ENCODE measurements at regions not wholly inside any gene's neighbourhood (a gene's known extent, or its start where the extent isn't known, plus 50 kb on each side); places are given as distances from the start of the nearest gene placed in this dataset.
"Not testable (repeated sequence)": the region's sequence is repeated elsewhere in the genome, so short reads cannot be mapped to it uniquely, and the experiment has no call there.

DNA sequence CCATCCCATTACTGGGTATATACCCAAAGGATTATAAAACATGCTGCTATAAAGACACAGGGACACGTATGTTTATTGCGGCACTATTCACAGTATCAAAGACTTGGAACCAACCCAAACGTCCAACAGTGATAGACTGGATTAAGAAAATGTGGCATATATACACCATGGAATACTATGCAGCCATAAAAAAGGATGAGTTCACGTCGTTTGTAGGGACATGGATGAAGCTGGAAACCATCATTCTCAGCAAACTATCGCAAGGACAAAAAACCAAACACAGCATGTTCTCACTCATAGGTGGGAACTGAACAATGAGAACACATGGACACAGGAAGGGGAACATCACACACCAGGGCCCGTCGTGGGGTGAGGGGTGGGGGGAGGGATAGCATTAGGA is 106.1 kb downstream of the CHD1L start:
- not testable (repeated sequence) for H3K36me3 ChIP-seq (ENCODE audit: low read depth); H3K9me3 ChIP-seq (ENCODE audit: severe bottlenecking); H3K4me3 ChIP-seq (ENCODE audit: severe bottlenecking); ATAC-seq (ENCODE audit: low read depth); H3K27ac ChIP-seq (ENCODE audit: poor library complexity, severe bottlenecking); H3K4me1 ChIP-seq (ENCODE audit: insufficient read depth, poor library complexity, severe bottlenecking); H3K27me3 ChIP-seq (ENCODE audit: insufficient read depth, poor library complexity, severe bottlenecking); DNase-seq (ENCODE audit: low spot score)

DNA sequence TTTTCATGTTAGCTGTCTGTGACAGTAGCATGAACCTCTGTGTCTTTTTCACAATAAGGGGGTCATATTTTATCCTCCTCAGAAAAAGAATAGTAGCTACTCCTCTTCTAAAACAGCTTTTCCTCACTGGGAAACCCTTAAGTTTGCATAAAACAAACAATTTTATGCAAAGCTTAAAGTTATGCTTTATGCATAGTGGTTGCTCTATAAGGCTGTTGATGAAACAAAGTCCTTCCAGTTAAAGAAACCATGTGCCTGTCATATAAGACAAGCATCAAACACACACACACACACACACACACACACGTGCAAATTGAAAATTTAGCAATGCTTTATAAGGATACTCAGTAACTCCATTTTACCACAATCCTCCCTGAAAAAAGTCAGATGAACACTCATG is 107.0 kb downstream of the CHD1L start:
- H3K9me3 ChIP-seq (ENCODE audit: severe bottlenecking) = no peaks in the 10 kb centered on the region
- H3K36me3 ChIP-seq (ENCODE audit: low read depth) = no peaks in the 10 kb centered on the region
- no peak overlapping the region for H3K27ac ChIP-seq (ENCODE audit: poor library complexity, severe bottlenecking)
- H3K27me3 ChIP-seq (ENCODE audit: insufficient read depth, poor library complexity, severe bottlenecking) = peaks cover 4% of the 10 kb centered on the region
- no peaks in the 10 kb centered on the region for H3K4me1 ChIP-seq (ENCODE audit: insufficient read depth, poor library complexity, severe bottlenecking)
- ATAC-seq (ENCODE audit: low read depth) (no peak), DNase-seq (ENCODE audit: low spot score) (no peak)
- TF ChIP-seq, protein P1, sequence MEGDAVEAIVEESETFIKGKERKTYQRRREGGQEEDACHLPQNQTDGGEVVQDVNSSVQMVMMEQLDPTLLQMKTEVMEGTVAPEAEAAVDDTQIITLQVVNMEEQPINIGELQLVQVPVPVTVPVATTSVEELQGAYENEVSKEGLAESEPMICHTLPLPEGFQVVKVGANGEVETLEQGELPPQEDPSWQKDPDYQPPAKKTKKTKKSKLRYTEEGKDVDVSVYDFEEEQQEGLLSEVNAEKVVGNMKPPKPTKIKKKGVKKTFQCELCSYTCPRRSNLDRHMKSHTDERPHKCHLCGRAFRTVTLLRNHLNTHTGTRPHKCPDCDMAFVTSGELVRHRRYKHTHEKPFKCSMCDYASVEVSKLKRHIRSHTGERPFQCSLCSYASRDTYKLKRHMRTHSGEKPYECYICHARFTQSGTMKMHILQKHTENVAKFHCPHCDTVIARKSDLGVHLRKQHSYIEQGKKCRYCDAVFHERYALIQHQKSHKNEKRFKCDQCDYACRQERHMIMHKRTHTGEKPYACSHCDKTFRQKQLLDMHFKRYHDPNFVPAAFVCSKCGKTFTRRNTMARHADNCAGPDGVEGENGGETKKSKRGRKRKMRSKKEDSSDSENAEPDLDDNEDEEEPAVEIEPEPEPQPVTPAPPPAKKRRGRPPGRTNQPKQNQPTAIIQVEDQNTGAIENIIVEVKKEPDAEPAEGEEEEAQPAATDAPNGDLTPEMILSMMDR (IDR thresholded peaks at IDR 0.05; ENCODE audit: poor library complexity, severe bottlenecking) = no peak
- no peak overlapping the region for H3K4me3 ChIP-seq (ENCODE audit: severe bottlenecking)

DNA sequence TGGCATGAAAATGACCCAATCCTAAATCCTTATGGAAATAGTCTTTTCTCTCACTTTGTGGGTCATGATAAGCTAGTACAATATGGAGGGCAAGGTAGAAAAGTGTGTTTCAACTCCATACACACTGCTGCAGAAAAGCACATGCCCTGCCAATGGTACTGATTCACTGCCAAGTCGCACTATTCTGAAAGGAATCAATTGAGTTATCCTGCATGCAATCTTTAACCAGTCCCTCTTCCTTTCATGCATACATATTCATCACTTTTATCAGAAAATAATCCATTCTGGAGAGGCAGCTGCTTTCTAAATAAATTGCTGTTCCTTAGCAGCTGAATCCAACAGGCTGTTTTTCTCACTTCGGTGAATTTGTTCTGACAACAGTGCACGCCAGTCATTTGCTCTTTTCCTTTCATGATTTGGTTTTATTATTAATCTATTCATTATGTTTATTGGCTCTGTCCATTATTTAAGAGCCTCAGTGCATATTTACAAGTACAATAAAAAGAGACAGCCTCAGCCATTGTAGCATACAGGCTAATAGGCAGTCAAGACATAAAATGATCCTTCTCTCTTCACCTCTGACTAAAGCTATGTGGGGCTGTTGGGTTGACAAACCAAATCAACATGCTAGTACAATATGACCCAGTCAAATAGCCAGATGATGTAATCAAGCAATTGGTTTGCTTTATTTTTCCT is 108.8 kb downstream of the CHD1L start:
- no peaks in the 10 kb centered on the region for H3K36me3 ChIP-seq (ENCODE audit: low read depth)
- peaks cover 13% of the 10 kb centered on the region for H3K27me3 ChIP-seq (ENCODE audit: insufficient read depth, poor library complexity, severe bottlenecking)
- H3K27ac ChIP-seq (ENCODE audit: poor library complexity, severe bottlenecking) = no peak overlapping the region
- TF ChIP-seq, protein P1 (IDR thresholded peaks at IDR 0.05; ENCODE audit: poor library complexity, severe bottlenecking) = no peak
- no peak for ATAC-seq (ENCODE audit: low read depth)
- DNase-seq (ENCODE audit: low spot score) = no peak
- H3K4me3 ChIP-seq (ENCODE audit: severe bottlenecking) = no peak overlapping the region
- no peaks in the 10 kb centered on the region for H3K9me3 ChIP-seq (ENCODE audit: severe bottlenecking)
- no peaks in the 10 kb centered on the region for H3K4me1 ChIP-seq (ENCODE audit: insufficient read depth, poor library complexity, severe bottlenecking)

DNA sequence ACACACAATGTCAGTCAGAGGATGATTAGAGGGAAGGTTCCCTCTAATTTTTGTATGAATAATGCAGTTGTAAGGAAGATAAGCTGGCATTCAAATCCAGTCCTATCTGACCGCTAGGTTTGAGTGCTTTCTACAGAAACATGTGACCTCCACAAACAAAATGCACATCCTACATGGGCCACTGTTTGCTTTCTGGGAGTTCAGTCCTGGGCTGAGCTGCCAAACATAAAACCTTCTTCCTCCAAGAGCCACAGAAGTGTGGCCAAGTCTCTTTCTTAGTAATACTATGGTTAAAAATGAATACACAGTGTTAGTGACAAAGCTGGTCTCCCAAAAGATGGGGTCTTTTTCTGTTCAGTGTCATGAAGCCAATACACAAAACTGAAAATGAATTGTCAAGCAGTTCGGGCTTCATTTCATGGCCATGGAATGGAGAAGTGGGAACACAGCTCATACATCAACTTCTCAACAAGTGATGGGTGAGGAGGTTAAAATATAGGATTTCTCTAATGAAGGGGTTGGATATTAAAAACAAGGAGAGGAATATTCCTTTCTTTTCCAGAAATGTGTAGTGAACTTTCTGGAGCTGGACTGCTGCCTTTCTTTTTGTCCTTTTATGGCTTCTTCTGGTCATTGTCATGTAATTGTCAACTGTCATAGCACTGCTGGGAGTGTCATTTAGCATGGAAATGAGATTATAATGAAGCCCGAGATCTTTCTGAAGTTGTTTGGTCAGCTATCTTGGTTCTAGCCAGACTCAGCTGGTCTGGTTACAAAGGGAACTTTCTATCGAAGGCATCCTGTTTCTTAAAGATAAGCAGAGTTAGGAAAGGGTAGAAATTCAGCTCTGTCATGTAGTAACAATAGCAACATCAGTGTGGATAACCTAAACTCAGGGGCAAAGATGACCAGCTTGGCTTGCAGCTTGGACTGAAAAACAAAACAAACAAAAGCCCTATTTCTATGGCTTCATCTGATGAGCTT is 135.1 kb downstream of the CHD1L start:
- Histone ChIP-seq H3K4me3 (ENCODE audit: severe bottlenecking) (no peak overlapping the region), H3K27me3 (ENCODE audit: insufficient read depth, poor library complexity, severe bottlenecking) (no peaks in the 10 kb centered on the region), H3K9me3 (ENCODE audit: severe bottlenecking) (peaks cover 2% of the 10 kb centered on the region), H3K4me1 (ENCODE audit: insufficient read depth, poor library complexity, severe bottlenecking) (no peaks in the 10 kb centered on the region), H3K27ac (ENCODE audit: poor library complexity, severe bottlenecking) (no peak overlapping the region), H3K36me3 (ENCODE audit: low read depth) (no peaks in the 10 kb centered on the region)
- ATAC-seq (ENCODE audit: low read depth) (no peak), DNase-seq (ENCODE audit: low spot score) (no peak)
- TF ChIP-seq, protein P1 (IDR thresholded peaks at IDR 0.05; ENCODE audit: poor library complexity, severe bottlenecking) = no peak

DNA sequence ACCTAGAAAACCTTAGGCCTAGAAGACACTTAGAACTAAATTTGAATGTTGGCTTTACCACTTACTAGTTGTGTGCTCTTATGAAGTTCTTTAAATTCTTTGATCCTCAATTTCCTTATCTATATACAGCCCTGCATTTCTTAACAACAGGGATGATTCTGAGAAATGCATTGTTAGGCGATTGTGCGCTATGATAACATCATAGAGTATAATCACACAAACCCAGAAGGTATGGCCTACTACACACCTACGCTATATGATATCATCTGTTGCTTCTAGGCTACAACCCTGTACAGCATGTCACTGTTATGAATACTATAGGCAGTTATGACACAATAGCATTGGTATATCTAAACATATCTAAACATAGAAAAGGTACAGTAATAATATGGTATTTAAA is 137.4 kb downstream of the CHD1L start:
- no peak for DNase-seq (ENCODE audit: low spot score)
- no peaks in the 10 kb centered on the region for H3K4me1 ChIP-seq (ENCODE audit: insufficient read depth, poor library complexity, severe bottlenecking)
- TF ChIP-seq, protein P1 (IDR thresholded peaks at IDR 0.05; ENCODE audit: poor library complexity, severe bottlenecking) = no peak
- no peak overlapping the region for H3K27ac ChIP-seq (ENCODE audit: poor library complexity, severe bottlenecking)
- no peak overlapping the region for H3K4me3 ChIP-seq (ENCODE audit: severe bottlenecking)
- no peak for ATAC-seq (ENCODE audit: low read depth)
- H3K27me3 ChIP-seq (ENCODE audit: insufficient read depth, poor library complexity, severe bottlenecking) = no peaks in the 10 kb centered on the region
- no peaks in the 10 kb centered on the region for H3K9me3 ChIP-seq (ENCODE audit: severe bottlenecking)
- no peaks in the 10 kb centered on the region for H3K36me3 ChIP-seq (ENCODE audit: low read depth)
